Esophagus muscularis mucosa (tissue), 4 donors: ENCODE measurements at regions not wholly inside any gene's neighbourhood (a gene's known extent, or its start where the extent isn't known, plus 50 kb on each side); places are given as distances from the start of the nearest gene placed in this dataset.

Source experiments
- DNase-seq: peaks from one replicate; pipeline ENCODE4 v3.0.0-alpha.2; 2017; ENCODE audit errors: extremely low spot score
- H3K27ac ChIP-seq, 4 donors: fragments of 200-600 bp; sonication (generic); replicated peaks in 1 of 4; 1 replicate in 3 of 4; 2 replicates in 1 of 4; pipeline ENCODE4 v1.5.1; 2016 to 2019; ENCODE audit warnings: mild to moderate bottlenecking in 1 of 4
- H3K27me3 ChIP-seq, 4 donors: fragments of 200-600 bp; sonication (generic); one replicate each; pipeline versions ENCODE4 v1.5.1 to v1.6.0; 2016 to 2019
- H3K36me3 ChIP-seq, 4 donors: fragments of 200-600 bp; sonication (generic); one replicate each; pipeline ENCODE4 v1.5.1; 2016 to 2019
- H3K4me1 ChIP-seq, 4 donors: fragments of 200-600 bp; sonication (generic); one replicate each; pipeline ENCODE4 v1.5.1; 2016 to 2019
- H3K4me3 ChIP-seq, 4 donors: fragments of 200-600 bp; sonication (generic); 1 replicate in 2 of 4; 2 replicates in 2 of 4; pipeline ENCODE4 v1.5.1; 2016 to 2019; ENCODE audit warnings: mild to moderate bottlenecking in 4 of 4, moderate library complexity in 1 of 4
- H3K9me3 ChIP-seq, 4 donors: fragments of 200-600 bp; sonication (generic); 1 replicate in 3 of 4; 2 replicates in 1 of 4; pipeline ENCODE4 v1.5.1; 2016 to 2019
- EP300 ChIP-seq: sonication (generic); formaldehyde crosslinking; IDR thresholded peaks from one replicate; pipeline ENCODE4 v1.6.1; 2017; ENCODE audit warnings: antibody characterized with exemption
- POLR2A ChIP-seq: fragments of 450-650 bp; IDR thresholded peaks from one replicate; pipeline ENCODE4 v1.6.1; 2017; ENCODE audit warnings: antibody characterized with exemption, moderate library complexity, mild to moderate bottlenecking, low read depth
- POLR2AphosphoS5 ChIP-seq, 2 donors: sonication (generic); formaldehyde crosslinking; IDR thresholded peaks; one replicate each; pipeline ENCODE4 v1.6.1; 2017; ENCODE audit warnings: antibody characterized with exemption in 2 of 2
- WGBS: methylation state at CpG from one replicate; pipeline ENCODE4 v1.1.5; 2018; 5-methylcytosine and 5-hydroxymethylcytosine counted together
- intact Hi-C: fragments of 100-400 bp; cut with DNase I; formaldehyde crosslinking; loops from one replicate; pipeline ENCODE4 v1.15.1; 2023
- TF ChIP-seq, protein P1 (sequence below), 3 experiments: fragments of 200-600 bp in 2 of 3; fragments of 450-650 bp in 1 of 3; sonication (generic) in 2 of 3; IDR thresholded peaks; one replicate each; pipeline ENCODE4 v1.5.1; 2017 to 2019; ENCODE audit warnings: antibody characterized with exemption in 3 of 3, mild to moderate bottlenecking in 2 of 3, moderate library complexity in 1 of 3

DNA sequence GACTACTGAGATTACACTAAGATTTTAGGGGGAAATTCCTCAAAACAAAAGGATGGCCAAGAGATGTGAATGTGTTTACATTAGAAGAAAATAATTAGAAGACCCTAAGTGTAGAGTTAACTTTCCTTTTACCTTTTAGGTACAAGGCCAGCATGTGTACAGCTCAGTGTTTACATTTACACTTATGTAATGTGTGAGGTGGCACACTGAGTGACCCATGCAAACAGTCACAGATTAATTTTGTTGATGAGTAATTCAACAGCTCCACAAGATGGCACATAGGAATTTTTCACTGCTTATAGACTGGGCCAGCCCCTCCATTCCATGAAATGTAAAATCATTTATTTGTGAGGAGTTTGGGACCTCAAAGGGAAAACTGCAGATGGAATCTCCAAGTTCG is 90.1 kb upstream of the SLC12A2 start:
- TF ChIP-seq, protein P1, sequence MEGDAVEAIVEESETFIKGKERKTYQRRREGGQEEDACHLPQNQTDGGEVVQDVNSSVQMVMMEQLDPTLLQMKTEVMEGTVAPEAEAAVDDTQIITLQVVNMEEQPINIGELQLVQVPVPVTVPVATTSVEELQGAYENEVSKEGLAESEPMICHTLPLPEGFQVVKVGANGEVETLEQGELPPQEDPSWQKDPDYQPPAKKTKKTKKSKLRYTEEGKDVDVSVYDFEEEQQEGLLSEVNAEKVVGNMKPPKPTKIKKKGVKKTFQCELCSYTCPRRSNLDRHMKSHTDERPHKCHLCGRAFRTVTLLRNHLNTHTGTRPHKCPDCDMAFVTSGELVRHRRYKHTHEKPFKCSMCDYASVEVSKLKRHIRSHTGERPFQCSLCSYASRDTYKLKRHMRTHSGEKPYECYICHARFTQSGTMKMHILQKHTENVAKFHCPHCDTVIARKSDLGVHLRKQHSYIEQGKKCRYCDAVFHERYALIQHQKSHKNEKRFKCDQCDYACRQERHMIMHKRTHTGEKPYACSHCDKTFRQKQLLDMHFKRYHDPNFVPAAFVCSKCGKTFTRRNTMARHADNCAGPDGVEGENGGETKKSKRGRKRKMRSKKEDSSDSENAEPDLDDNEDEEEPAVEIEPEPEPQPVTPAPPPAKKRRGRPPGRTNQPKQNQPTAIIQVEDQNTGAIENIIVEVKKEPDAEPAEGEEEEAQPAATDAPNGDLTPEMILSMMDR (IDR thresholded peaks at IDR 0.05): no peak
- no peak for TF ChIP-seq EP300
- TF ChIP-seq POLR2AphosphoS5 (IDR thresholded peaks at IDR 0.05): no peak
- TF ChIP-seq POLR2A: no peak
- peaks cover 0 to 27% (median 22%) of the 10 kb centered on the region in 4 donors for H3K4me1 ChIP-seq
- H3K27me3 ChIP-seq: no peaks in the 10 kb centered on the region
- DNase-seq: no peak
- no peaks in the 10 kb centered on the region for H3K9me3 ChIP-seq
- H3K27ac ChIP-seq: no peak overlapping the region
- H3K36me3 ChIP-seq: no peaks in the 10 kb centered on the region
- H3K4me3 ChIP-seq: no peak overlapping the region
- 95% methylated on average over 1 of the region's 1 CpG for WGBS
- intact Hi-C loops: no loop called here

DNA sequence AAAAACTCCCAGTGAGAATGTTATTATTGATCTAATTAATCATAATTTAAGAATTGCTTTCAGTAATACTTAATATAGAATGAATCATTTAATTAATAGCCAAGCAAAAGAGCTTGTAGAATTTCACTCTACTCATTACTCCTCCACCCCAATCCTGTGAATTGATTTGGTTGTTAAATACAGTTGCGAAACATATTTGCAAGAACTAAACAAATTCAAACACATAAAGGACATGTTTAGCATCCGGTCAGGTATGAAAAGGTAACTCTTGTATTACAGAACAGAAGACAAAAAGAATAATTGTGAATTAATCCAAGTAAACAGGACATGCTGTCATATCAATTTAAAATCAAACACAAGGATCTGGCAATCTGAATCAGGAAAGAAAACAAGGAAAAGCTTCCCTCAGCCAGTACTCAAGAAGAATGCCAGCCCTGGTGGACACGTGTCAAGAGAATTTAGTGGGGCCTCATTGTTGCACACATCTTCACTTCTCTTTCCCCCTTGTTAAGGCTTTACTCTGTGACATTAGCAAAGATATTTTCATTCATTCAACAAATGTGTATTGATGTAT is 89.4 kb upstream of the SLC12A2 start:
- intact Hi-C loops: no loop called here
- no peaks in the 10 kb centered on the region for H3K36me3 ChIP-seq
- 96% methylated on average over 3 of the region's 3 CpGs for WGBS
- H3K4me1 ChIP-seq: peaks cover 0 to 27% (median 22%) of the 10 kb centered on the region in 4 donors
- TF ChIP-seq POLR2AphosphoS5 (IDR thresholded peaks at IDR 0.05): no peak
- no peak for TF ChIP-seq POLR2A
- no peak for TF ChIP-seq EP300
- TF ChIP-seq, protein P1 (IDR thresholded peaks at IDR 0.05): no peak
- no peaks in the 10 kb centered on the region for H3K27me3 ChIP-seq
- H3K4me3 ChIP-seq: no peak overlapping the region
- no peak overlapping the region for H3K27ac ChIP-seq
- H3K9me3 ChIP-seq: no peaks in the 10 kb centered on the region
- DNase-seq: no peak

GRCh38 chr5:127995556-127995955 is 88.0 kb upstream of the SLC12A2 start:
- WGBS: 77% methylated on average over 3 of the region's 3 CpGs
- H3K27me3 ChIP-seq: no peaks in the 10 kb centered on the region

GRCh38 chr5:127997201-127997704 is 86.3 kb upstream of the SLC12A2 start:
- TF ChIP-seq, protein P1 (IDR thresholded peaks at IDR 0.05): no peak
- no peak for TF ChIP-seq POLR2AphosphoS5 (IDR thresholded peaks at IDR 0.05)
- Histone ChIP-seq H3K9me3 (no peaks in the 10 kb centered on the region), H3K4me1 (peaks cover 0 to 27% (median 23%) of the 10 kb centered on the region in 4 donors), H3K36me3 (no peaks in the 10 kb centered on the region), H3K27me3 (no peaks in the 10 kb centered on the region), H3K4me3 (no peak overlapping the region), H3K27ac (peak overlapping the region; percentile 7 to 22 (median 13))
- DNase-seq: no peak
- WGBS: 34% methylated on average over 5 of the region's 5 CpGs
- intact Hi-C loops: no loop called here

More at GRCh38 chr5:127995556-127995955, 88.0 kb upstream of the SLC12A2 start:
- Histone ChIP-seq H3K36me3 (no peaks in the 10 kb centered on the region), H3K9me3 (no peaks in the 10 kb centered on the region), H3K4me1 (peaks cover 0 to 27% (median 22%) of the 10 kb centered on the region in 4 donors), H3K27ac (no peak overlapping the region), H3K4me3 (no peak overlapping the region)
- no peak for DNase-seq
- intact Hi-C loops: no loop called here
- TF ChIP-seq, protein P1 (IDR thresholded peaks at IDR 0.05): no peak
- TF ChIP-seq EP300: no peak
- no peak for TF ChIP-seq POLR2A
- no peak for TF ChIP-seq POLR2AphosphoS5 (IDR thresholded peaks at IDR 0.05)
